SK-N-SH treated with all-trans-retinoic acid at 6 μM for 48 hours (cell line): ENCODE measurements at regions not wholly inside any gene's neighbourhood (a gene's known extent, or its start where the extent isn't known, plus 50 kb on each side); places are given as distances from the start of the nearest gene placed in this dataset.

Source experiments
- ATAC-seq: fragments of 200-7000 bp; cut with Tn5 transposase; 3 replicates; pipeline ENCODE4 v1.9.1; 2020; ENCODE audit warnings: mild to moderate bottlenecking, moderate library complexity
- ARNTL ChIP-seq: fragments of 450-650 bp; formaldehyde crosslinking; IDR thresholded peaks from 2 replicates; pipeline ENCODE4 v1.5.0; 2020; ENCODE audit warnings: low read depth, mild to moderate bottlenecking, moderate library complexity, borderline replicate concordance
- BACH2 ChIP-seq: fragments of 250-450 bp; sonication (Bioruptor Pico); IDR thresholded peaks from 2 replicates; pipeline ENCODE4 v1.9.0; 2021; ENCODE audit warnings: mild to moderate bottlenecking, borderline replicate concordance
- CSDC2 ChIP-seq: fragments of 250-450 bp; sonication (Bioruptor Pico); IDR thresholded peaks from 2 replicates; pipeline ENCODE4 v1.5.0; 2020; ENCODE audit warnings: mild to moderate bottlenecking, moderate library complexity
- ESRRG ChIP-seq: fragments of 250-450 bp; sonication (Bioruptor Pico); IDR thresholded peaks from 2 replicates; pipeline ENCODE4 v1.6.1; 2021; ENCODE audit warnings: mild to moderate bottlenecking
- GLIS3 ChIP-seq: fragments of 250-450 bp; sonication (Bioruptor Pico); IDR thresholded peaks from 2 replicates; pipeline ENCODE4 v1.5.0; 2020; ENCODE audit warnings: mild to moderate bottlenecking, moderate library complexity
- OSR1 ChIP-seq: fragments of 250-450 bp; sonication (Bioruptor Pico); IDR thresholded peaks from 2 replicates; pipeline ENCODE4 v1.8.0; 2022; ENCODE audit warnings: moderate library complexity, mild to moderate bottlenecking, inconsistent platforms
- RARB ChIP-seq: fragments of 250-450 bp; sonication (Bioruptor Pico); IDR thresholded peaks from 2 replicates; pipeline ENCODE4 v1.8.0; 2021; ENCODE audit warnings: mild to moderate bottlenecking, moderate library complexity
- TCF4 ChIP-seq: fragments of 250-450 bp; sonication (Bioruptor Pico); IDR thresholded peaks from 2 replicates; pipeline ENCODE4 v1.8.0; 2021; ENCODE audit warnings: mild to moderate bottlenecking, moderate library complexity, borderline replicate concordance
- TOX ChIP-seq: fragments of 250-450 bp; sonication (Bioruptor Pico); IDR thresholded peaks from 2 replicates; pipeline ENCODE4 v1.8.0; 2021; ENCODE audit warnings: mild to moderate bottlenecking, moderate library complexity, borderline replicate concordance
- ZC3H10 ChIP-seq: fragments of 250-450 bp; sonication (Bioruptor Pico); IDR thresholded peaks from 2 replicates; pipeline ENCODE4 v1.5.1; 2021; ENCODE audit warnings: mild to moderate bottlenecking, moderate library complexity
- ZFP3 ChIP-seq: fragments of 250-450 bp; sonication (Bioruptor Pico); IDR thresholded peaks from 2 replicates; pipeline ENCODE4 v1.5.0; 2020; ENCODE audit warnings: mild to moderate bottlenecking, moderate library complexity
- ZFP30 ChIP-seq: fragments of 450-650 bp; formaldehyde crosslinking; IDR thresholded peaks from 2 replicates; pipeline ENCODE4 v1.5.0; 2022; ENCODE audit warnings: mild to moderate bottlenecking, moderate library complexity
- ZNF565 ChIP-seq: fragments of 450-650 bp; formaldehyde crosslinking; conservative IDR thresholded peaks from 2 replicates; pipeline ENCODE4 v1.5.0; 2020; ENCODE audit warnings: low read depth, mild to moderate bottlenecking, moderate library complexity
- ZNF70 ChIP-seq: fragments of 450-650 bp; formaldehyde crosslinking; IDR thresholded peaks from 2 replicates; pipeline ENCODE4 v1.5.0; 2020; ENCODE audit warnings: mild to moderate bottlenecking, moderate library complexity
- ZNF8 ChIP-seq: fragments of 450-650 bp; formaldehyde crosslinking; IDR thresholded peaks from 2 replicates; pipeline ENCODE4 v1.5.0; 2020; ENCODE audit warnings: mild to moderate bottlenecking, moderate library complexity
- TF ChIP-seq, protein P1 (sequence below): fragments of 250-450 bp; sonication (Bioruptor Pico); IDR thresholded peaks from 2 replicates; pipeline ENCODE4 v1.5.1; 2021; ENCODE audit warnings: mild to moderate bottlenecking, moderate library complexity
- TF ChIP-seq, protein P2 (sequence below): fragments of 250-450 bp; sonication (Bioruptor Pico); IDR thresholded peaks from 2 replicates; pipeline ENCODE4 v1.8.0; 2020; ENCODE audit warnings: mild to moderate bottlenecking, moderate library complexity, borderline replicate concordance
- TF ChIP-seq, protein P3 (sequence below): fragments of 250-450 bp; sonication (Bioruptor Pico); IDR thresholded peaks from 2 replicates; pipeline ENCODE4 v1.5.1; 2020; ENCODE audit warnings: low read depth, mild to moderate bottlenecking, moderate library complexity
- TF ChIP-seq, protein P4 (sequence below): fragments of 250-450 bp; sonication (Bioruptor Pico); IDR thresholded peaks from 2 replicates; pipeline ENCODE4 v1.5.0; 2020; ENCODE audit warnings: mild to moderate bottlenecking, moderate library complexity

DNA sequence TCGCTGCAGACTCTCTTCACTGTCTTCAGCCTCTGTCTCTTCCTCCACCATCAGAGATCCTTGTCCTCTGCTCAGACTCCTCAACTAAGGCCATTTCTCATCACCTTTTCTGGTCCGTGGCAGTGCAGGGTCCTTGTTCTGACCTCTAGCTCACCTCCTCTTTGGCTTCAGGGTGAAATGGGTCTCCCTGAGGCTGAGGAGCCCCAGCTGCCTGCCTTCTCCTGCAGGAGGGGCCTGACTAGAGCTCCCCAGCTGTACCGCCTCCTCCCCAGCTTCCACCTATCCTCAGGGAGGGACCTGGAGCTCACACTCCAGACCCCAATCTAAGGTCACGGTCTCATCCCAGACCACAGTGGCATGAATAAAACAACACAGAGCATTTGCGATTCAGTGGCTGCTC is 203.0 kb downstream of the TRIM29 start:
- no peak for ATAC-seq
- TF ChIP-seq ESRRG (CRISPR knock-in tag) (no peak), ZC3H10 (CRISPR knock-in tag) (no peak), ZNF8 (CRISPR knock-in tag) (no peak), ZFP30 (CRISPR knock-in tag) (no peak), OSR1 (no peak), GLIS3 (CRISPR knock-in tag) (no peak)
- TF ChIP-seq, protein P1, sequence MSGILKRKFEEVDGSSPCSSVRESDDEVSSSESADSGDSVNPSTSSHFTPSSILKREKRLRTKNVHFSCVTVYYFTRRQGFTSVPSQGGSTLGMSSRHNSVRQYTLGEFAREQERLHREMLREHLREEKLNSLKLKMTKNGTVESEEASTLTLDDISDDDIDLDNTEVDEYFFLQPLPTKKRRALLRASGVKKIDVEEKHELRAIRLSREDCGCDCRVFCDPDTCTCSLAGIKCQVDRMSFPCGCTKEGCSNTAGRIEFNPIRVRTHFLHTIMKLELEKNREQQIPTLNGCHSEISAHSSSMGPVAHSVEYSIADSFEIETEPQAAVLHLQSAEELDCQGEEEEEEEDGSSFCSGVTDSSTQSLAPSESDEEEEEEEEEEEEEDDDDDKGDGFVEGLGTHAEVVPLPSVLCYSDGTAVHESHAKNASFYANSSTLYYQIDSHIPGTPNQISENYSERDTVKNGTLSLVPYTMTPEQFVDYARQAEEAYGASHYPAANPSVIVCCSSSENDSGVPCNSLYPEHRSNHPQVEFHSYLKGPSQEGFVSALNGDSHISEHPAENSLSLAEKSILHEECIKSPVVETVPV (CRISPR knock-in tag), result no peak
- TF ChIP-seq, protein P2, sequence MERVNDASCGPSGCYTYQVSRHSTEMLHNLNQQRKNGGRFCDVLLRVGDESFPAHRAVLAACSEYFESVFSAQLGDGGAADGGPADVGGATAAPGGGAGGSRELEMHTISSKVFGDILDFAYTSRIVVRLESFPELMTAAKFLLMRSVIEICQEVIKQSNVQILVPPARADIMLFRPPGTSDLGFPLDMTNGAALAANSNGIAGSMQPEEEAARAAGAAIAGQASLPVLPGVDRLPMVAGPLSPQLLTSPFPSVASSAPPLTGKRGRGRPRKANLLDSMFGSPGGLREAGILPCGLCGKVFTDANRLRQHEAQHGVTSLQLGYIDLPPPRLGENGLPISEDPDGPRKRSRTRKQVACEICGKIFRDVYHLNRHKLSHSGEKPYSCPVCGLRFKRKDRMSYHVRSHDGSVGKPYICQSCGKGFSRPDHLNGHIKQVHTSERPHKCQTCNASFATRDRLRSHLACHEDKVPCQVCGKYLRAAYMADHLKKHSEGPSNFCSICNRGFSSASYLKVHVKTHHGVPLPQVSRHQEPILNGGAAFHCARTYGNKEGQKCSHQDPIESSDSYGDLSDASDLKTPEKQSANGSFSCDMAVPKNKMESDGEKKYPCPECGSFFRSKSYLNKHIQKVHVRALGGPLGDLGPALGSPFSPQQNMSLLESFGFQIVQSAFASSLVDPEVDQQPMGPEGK (CRISPR knock-in tag), result no peak

DNA sequence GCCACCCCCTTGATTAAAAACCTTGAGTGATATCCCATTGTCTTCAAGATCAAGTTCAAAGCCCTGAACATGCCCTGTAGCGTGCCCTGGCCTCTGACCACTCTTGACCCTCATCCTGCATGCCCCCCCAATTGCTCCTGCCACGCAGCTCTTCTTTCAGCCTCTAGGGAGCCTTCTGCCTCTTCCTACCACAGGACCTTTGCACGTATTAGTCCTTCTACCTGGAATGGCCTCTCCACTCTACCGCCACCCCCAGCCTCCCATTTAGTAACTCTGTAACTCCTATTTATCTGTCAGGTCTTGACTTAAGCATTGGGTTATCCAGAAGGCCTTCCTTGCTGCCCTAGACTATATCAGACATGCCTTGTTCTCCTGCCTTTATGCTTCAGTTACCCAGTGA is 203.6 kb downstream of the TRIM29 start:
- ATAC-seq, result no peak
- no peak for TF ChIP-seq ZFP3 (CRISPR knock-in tag)
- TF ChIP-seq, protein P2 (CRISPR knock-in tag), result no peak
- TF ChIP-seq ZNF70 (CRISPR knock-in tag), result no peak
- no peak for TF ChIP-seq CSDC2 (CRISPR knock-in tag)
- TF ChIP-seq, all 23 proteins: peak for 0

DNA sequence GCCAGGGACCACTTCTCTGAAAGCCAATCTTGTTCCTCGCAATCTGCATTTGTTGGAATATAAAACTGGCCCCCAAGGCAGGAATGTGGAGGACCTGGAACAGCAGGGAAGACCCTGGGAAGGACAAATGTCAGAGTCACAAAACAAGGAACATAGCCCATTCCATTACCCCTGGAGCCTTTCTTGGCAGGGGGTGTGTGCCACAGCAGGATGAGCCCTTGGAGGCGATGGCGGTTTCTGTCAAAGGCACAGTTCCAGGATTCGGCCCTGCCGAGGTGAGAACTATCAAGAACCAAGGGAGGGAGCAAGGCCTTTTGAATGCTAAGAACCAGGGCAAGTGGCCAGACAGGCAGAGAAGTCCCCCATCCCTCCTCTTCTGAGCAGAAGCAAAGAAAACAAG is 204.3 kb downstream of the TRIM29 start:
- TF ChIP-seq ZFP30 (CRISPR knock-in tag) (no peak), BACH2 (no peak), TOX (no peak), GLIS3 (CRISPR knock-in tag) (no peak), ZNF8 (CRISPR knock-in tag) (no peak), ZC3H10 (CRISPR knock-in tag) (no peak), ARNTL (no peak), OSR1 (no peak), ZNF565 (CRISPR knock-in tag) (no peak), RARB (CRISPR knock-in tag) (no peak), TCF4 (CRISPR knock-in tag) (no peak)
- TF ChIP-seq, protein P2 (CRISPR knock-in tag), result no peak
- TF ChIP-seq, protein P3, sequence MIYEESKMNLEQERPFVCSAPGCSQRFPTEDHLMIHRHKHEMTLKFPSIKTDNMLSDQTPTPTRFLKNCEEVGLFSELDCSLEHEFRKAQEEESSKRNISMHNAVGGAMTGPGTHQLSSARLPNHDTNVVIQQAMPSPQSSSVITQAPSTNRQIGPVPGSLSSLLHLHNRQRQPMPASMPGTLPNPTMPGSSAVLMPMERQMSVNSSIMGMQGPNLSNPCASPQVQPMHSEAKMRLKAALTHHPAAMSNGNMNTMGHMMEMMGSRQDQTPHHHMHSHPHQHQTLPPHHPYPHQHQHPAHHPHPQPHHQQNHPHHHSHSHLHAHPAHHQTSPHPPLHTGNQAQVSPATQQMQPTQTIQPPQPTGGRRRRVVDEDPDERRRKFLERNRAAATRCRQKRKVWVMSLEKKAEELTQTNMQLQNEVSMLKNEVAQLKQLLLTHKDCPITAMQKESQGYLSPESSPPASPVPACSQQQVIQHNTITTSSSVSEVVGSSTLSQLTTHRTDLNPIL (CRISPR knock-in tag), result no peak
- TF ChIP-seq, protein P4, sequence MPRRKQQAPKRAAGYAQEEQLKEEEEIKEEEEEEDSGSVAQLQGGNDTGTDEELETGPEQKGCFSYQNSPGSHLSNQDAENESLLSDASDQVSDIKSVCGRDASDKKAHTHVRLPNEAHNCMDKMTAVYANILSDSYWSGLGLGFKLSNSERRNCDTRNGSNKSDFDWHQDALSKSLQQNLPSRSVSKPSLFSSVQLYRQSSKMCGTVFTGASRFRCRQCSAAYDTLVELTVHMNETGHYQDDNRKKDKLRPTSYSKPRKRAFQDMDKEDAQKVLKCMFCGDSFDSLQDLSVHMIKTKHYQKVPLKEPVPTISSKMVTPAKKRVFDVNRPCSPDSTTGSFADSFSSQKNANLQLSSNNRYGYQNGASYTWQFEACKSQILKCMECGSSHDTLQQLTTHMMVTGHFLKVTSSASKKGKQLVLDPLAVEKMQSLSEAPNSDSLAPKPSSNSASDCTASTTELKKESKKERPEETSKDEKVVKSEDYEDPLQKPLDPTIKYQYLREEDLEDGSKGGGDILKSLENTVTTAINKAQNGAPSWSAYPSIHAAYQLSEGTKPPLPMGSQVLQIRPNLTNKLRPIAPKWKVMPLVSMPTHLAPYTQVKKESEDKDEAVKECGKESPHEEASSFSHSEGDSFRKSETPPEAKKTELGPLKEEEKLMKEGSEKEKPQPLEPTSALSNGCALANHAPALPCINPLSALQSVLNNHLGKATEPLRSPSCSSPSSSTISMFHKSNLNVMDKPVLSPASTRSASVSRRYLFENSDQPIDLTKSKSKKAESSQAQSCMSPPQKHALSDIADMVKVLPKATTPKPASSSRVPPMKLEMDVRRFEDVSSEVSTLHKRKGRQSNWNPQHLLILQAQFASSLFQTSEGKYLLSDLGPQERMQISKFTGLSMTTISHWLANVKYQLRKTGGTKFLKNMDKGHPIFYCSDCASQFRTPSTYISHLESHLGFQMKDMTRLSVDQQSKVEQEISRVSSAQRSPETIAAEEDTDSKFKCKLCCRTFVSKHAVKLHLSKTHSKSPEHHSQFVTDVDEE (CRISPR knock-in tag), result no peak
- TF ChIP-seq, all 23 proteins: peak for 0
- no peak for ATAC-seq
